ENCODE measurements at regions not wholly inside any gene's neighbourhood (a gene's known extent, or its start where the extent isn't known, plus 50 kb on each side); places are given as distances from the start of the nearest gene placed in this dataset.

DNA sequence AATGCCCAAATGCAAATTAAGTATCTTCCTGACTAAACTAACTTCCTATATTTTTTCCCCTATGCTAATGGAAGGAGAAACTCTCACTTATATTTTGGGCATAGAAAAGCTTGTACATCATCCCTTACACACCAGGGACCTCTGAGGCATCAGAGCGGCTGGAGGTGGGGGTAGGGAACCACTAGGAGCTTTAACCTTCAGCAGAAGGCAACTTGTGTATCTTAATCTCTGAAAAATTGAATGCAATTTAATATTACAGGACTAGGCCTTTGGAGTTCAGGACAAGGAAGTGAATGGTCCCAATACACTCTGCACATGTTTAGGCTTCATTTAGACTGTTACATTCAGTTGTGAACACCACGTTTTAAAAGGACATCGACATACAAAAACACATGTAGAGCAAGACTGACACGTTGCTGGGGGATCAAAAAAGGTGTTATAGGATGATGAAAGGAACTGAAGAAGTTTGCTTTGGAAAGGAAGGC, 85.9 kb downstream of the NAV1 start:
- Histone ChIP-seq H2AFZ (ENCODE audit: insufficient read depth, low read depth, low read length, poor library complexity, severe bottlenecking) (no peak overlapping the region), H3K4me3 (replicated peaks in 1 of 3; ENCODE audit: low read depth in 2 of 3, low read length in 3 of 3) (no peak overlapping the region), H3K36me3 (replicated peaks in 1 of 2; ENCODE audit: control insufficient read depth in 1 of 2, insufficient read depth in 2 of 2, low read length in 2 of 2) (no peaks in the 10 kb centered on the region), H3K27me3 (ENCODE audit: control insufficient read depth in 2 of 2, insufficient read depth in 2 of 2, low read length in 2 of 2) (no peaks in the 10 kb centered on the region), H3K9me3 (replicated peaks in 1 of 2; ENCODE audit: control insufficient read depth in 1 of 2, insufficient read depth in 1 of 2, low read length in 2 of 2) (no peaks in the 10 kb centered on the region), H3K79me2 (ENCODE audit: insufficient read depth, low read length) (no peaks in the 10 kb centered on the region), H3K9ac (ENCODE audit: insufficient read depth, low read length, poor library complexity, severe bottlenecking) (no peak overlapping the region), H3K4me2 (replicated peaks; ENCODE audit: extremely low read depth, low read length, poor library complexity, severe bottlenecking) (no peak overlapping the region), H3K27ac (ENCODE audit: low read depth in 1 of 2, low read length in 2 of 2) (no peak overlapping the region), H3K4me1 (ENCODE audit: control insufficient read depth in 1 of 2, insufficient read depth in 2 of 2, low read length in 2 of 2) (peaks cover 0 to 7% of the 10 kb centered on the region in 2 donors), H4K20me1 (ENCODE audit: insufficient read depth, low read length) (no peaks in the 10 kb centered on the region)
- H3K36me3 Mint-ChIP-seq, result peaks cover 1 to 3% of the 10 kb centered on the region in 2 donors
- intact Hi-C loops (cut with micrococcal nuclease), result no loop called here
- 84% methylated on average over 2 of the region's 4 CpGs for WGBS (ENCODE audit: insufficient coverage)
- DNase-seq, result no peak
- TF ChIP-seq, protein P1, sequence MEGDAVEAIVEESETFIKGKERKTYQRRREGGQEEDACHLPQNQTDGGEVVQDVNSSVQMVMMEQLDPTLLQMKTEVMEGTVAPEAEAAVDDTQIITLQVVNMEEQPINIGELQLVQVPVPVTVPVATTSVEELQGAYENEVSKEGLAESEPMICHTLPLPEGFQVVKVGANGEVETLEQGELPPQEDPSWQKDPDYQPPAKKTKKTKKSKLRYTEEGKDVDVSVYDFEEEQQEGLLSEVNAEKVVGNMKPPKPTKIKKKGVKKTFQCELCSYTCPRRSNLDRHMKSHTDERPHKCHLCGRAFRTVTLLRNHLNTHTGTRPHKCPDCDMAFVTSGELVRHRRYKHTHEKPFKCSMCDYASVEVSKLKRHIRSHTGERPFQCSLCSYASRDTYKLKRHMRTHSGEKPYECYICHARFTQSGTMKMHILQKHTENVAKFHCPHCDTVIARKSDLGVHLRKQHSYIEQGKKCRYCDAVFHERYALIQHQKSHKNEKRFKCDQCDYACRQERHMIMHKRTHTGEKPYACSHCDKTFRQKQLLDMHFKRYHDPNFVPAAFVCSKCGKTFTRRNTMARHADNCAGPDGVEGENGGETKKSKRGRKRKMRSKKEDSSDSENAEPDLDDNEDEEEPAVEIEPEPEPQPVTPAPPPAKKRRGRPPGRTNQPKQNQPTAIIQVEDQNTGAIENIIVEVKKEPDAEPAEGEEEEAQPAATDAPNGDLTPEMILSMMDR (IDR thresholded peaks at IDR 0.05), result no peak
- H3K9me3 Mint-ChIP-seq, result peaks cover 0 to 2% (median 0%) of the 10 kb centered on the region in 7 donors
- H3K4me3 Mint-ChIP-seq, result no peak overlapping the region
- H3K27me3 Mint-ChIP-seq (ENCODE audit: low read depth in 3 of 3), result no peaks in the 10 kb centered on the region
- peaks cover 10% of the 10 kb centered on the region for H3K4me1 Mint-ChIP-seq
- no peak overlapping the region for H3K27ac Mint-ChIP-seq

DNA sequence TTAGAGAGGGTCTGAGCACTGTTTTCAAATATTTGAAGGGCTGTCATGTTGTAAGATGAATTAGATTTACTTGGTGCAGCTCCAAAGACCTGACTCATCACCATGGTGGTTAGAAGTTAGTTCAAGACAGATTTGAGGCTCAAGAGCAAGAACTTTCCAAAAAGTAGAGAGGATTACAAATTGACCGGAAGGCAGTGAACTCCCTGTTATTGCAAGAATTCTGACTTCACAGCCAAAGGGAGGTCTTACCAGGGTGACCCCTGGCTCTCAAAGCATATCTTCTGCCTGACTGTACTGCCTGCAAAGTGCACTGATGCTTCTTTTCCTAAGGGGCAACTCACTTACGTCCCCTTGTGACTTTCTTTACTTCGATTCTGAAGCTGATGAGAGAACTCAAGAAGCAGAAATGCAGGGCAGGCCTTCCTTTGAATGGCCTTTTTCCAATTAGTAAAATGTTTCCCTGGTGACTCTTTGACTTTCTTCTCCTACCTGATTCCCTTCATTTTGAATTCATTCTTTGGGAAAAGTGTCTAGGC, 86.4 kb downstream of the NAV1 start:
- H2AFZ ChIP-seq (ENCODE audit: insufficient read depth, low read depth, low read length, poor library complexity, severe bottlenecking), result no peak overlapping the region
- no peaks in the 10 kb centered on the region for H3K79me2 ChIP-seq (ENCODE audit: insufficient read depth, low read length)
- H3K4me1 ChIP-seq (ENCODE audit: control insufficient read depth in 1 of 2, insufficient read depth in 2 of 2, low read length in 2 of 2), result peaks cover 0 to 7% of the 10 kb centered on the region in 2 donors
- H3K36me3 ChIP-seq (replicated peaks in 1 of 2; ENCODE audit: control insufficient read depth in 1 of 2, insufficient read depth in 2 of 2, low read length in 2 of 2), result no peaks in the 10 kb centered on the region
- no peaks in the 10 kb centered on the region for H3K27me3 ChIP-seq (ENCODE audit: control insufficient read depth in 2 of 2, insufficient read depth in 2 of 2, low read length in 2 of 2)
- WGBS (ENCODE audit: insufficient coverage), result 100% methylated on average over 3 of the region's 3 CpGs
- Mint-ChIP-seq H3K9me3 (peaks cover 0 to 2% (median 0%) of the 10 kb centered on the region in 7 donors), H3K27ac (no peak overlapping the region), H3K4me1 (peaks cover 10% of the 10 kb centered on the region), H3K4me3 (no peak overlapping the region), H3K36me3 (peaks cover 1 to 3% of the 10 kb centered on the region in 2 donors), H3K27me3 (ENCODE audit: low read depth in 3 of 3) (no peaks in the 10 kb centered on the region)
- no peaks in the 10 kb centered on the region for H4K20me1 ChIP-seq (ENCODE audit: insufficient read depth, low read length)
- H3K4me2 ChIP-seq (replicated peaks; ENCODE audit: extremely low read depth, low read length, poor library complexity, severe bottlenecking), result no peak overlapping the region
- no peak overlapping the region for H3K4me3 ChIP-seq (replicated peaks in 1 of 3; ENCODE audit: low read depth in 2 of 3, low read length in 3 of 3)
- no peak for DNase-seq
- TF ChIP-seq, protein P1 (IDR thresholded peaks at IDR 0.05), result no peak
- no peak overlapping the region for H3K9ac ChIP-seq (ENCODE audit: insufficient read depth, low read length, poor library complexity, severe bottlenecking)
- H3K9me3 ChIP-seq (replicated peaks in 1 of 2; ENCODE audit: control insufficient read depth in 1 of 2, insufficient read depth in 1 of 2, low read length in 2 of 2), result no peaks in the 10 kb centered on the region
- intact Hi-C loops (cut with micrococcal nuclease), result no loop called here
- no peak overlapping the region for H3K27ac ChIP-seq (ENCODE audit: low read depth in 1 of 2, low read length in 2 of 2)

Data from CD14-positive monocyte (primary cell).